Esophagus (tissue), 2 donors: ENCODE measurements at regions not wholly inside any gene's neighbourhood (a gene's known extent, or its start where the extent isn't known, plus 50 kb on each side); places are given as distances from the start of the nearest gene placed in this dataset.

ENCODE experiments used
- H3K27ac ChIP-seq, 2 donors: one replicate each; pipeline ENCODE4 v1.5.1; 2013; ENCODE audit warnings: low read depth in 2 of 2, mild to moderate bottlenecking in 2 of 2, inconsistent platforms in 1 of 2, low read length in 1 of 2, moderate library complexity in 1 of 2
- H3K27me3 ChIP-seq, 2 donors: one replicate each; pipeline ENCODE4 v1.6.1; 2013; ENCODE audit warnings: low read length in 2 of 2, control low read depth in 1 of 2, mild to moderate bottlenecking in 1 of 2; ENCODE audit not compliant: insufficient read depth in 2 of 2, control insufficient read depth in 1 of 2
- H3K36me3 ChIP-seq, 2 donors: one replicate each; pipeline ENCODE4 v1.6.1; 2013; ENCODE audit warnings: low read length in 1 of 2; ENCODE audit not compliant: control insufficient read depth in 2 of 2, insufficient read depth in 2 of 2
- H3K4me1 ChIP-seq, 2 donors: one replicate each; pipeline ENCODE4 v1.6.1; 2013; ENCODE audit warnings: low read length in 1 of 2; ENCODE audit not compliant: control insufficient read depth in 2 of 2, insufficient read depth in 2 of 2
- H3K4me3 ChIP-seq, 2 donors: one replicate each; pipeline ENCODE4 v1.5.1; 2013; ENCODE audit warnings: low read length in 2 of 2, mild to moderate bottlenecking in 2 of 2, low read depth in 1 of 2, moderate library complexity in 1 of 2
- H3K9me3 ChIP-seq, 2 donors: one replicate each; pipeline ENCODE4 v1.6.1; 2013; ENCODE audit warnings: mild to moderate bottlenecking in 2 of 2, low read depth in 1 of 2, low read length in 1 of 2, moderate library complexity in 1 of 2; ENCODE audit not compliant: control insufficient read depth in 2 of 2, insufficient read depth in 1 of 2
- WGBS, 2 donors: extraction: QIAGEN DNeasy Blood & Tissue Kit; methylation state at CpG; one replicate each; pipeline ENCODE4 v1.1.7; 2013; 5-methylcytosine and 5-hydroxymethylcytosine counted together
- donor health status: healthy with polysubstance abuse.
- donor health status: Bipolar disorder and iron deficiency.

DNA sequence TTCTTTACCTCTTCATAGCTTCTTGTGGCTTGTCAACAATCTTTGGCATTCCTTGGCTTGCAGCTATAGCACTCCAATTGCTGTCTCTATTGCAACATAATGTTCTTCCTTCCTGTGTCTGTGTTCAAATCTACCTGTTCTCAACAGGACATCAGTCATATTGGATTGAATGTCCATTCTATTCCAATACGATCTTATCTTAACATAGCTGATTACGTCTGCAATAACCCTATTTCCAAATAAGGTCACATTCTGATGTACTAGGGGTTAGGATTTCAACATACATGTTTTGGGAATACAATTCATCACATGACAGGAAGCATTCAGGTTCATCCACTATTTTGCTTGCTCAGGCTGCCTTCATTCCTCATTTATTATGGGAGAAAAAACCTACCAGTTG lies 684.4 kb upstream of the CITED2 start:
- Histone ChIP-seq H3K4me1 (no peaks in the 10 kb centered on the region), H3K27ac (no peak overlapping the region), H3K36me3 (no peaks in the 10 kb centered on the region), H3K27me3 (no peaks in the 10 kb centered on the region), H3K4me3 (no peak overlapping the region), H3K9me3 (no peaks in the 10 kb centered on the region)
- 88 to 97% methylated on average over 2 of the region's 2 CpGs for WGBS, 2 donors

GRCh38 chr6:140052736-140053729 lies 678.6 kb upstream of the CITED2 start:
- Histone ChIP-seq H3K36me3 (no peaks in the 10 kb centered on the region), H3K27me3 (no peaks in the 10 kb centered on the region), H3K4me1 (no peaks in the 10 kb centered on the region), H3K4me3 (no peak overlapping the region), H3K9me3 (no peaks in the 10 kb centered on the region), H3K27ac (no peak overlapping the region)
- WGBS, 2 donors: 76 to 80% methylated on average over 6 of the region's 6 CpGs

DNA sequence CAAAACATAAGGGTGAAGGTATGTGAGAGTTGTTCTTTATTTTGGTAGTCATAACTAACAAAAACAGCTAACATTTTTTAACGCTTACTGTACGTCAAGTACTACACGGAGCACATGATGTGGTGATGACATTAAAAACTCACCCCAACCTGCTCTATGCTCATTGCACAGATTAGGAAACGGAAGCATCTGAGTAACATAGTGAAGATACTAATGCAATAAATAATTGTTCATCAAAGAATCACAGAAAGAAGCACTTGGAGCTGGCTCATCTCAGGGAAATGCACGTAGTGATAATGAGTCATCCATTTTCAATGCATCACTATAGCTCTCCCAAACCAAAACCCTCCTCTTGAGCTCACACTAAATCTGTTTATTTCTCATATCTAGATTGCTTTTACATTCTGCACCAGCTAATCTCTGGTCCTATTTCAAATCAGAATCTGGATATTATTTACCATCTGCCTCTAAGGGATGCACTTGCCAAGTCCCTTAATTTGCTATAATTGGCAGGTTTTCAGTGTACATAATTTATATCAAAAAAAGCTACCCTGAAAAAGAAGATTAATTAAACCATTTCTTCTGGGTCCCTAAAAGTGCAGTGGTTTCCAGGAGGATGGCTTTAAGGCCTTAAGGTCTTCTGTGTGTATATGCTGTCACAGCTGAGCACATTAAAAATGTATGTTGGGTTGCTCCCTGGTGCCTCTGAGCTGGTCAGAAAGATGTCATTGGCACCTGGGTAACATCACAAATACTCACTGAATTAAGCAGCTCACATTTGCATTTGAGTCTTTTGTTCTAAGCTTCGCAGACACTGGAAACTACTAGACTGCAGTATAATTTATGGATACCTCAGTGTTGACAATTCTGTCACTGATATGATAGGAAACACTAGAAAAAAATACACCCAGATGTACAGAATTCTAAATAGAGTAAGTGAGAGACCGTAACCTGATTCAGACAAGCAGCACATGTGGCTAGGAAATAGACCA lies 677.4 kb upstream of the CITED2 start:
- Histone ChIP-seq H3K27me3 (no peaks in the 10 kb centered on the region), H3K4me1 (no peaks in the 10 kb centered on the region), H3K27ac (no peak overlapping the region), H3K36me3 (no peaks in the 10 kb centered on the region), H3K9me3 (no peaks in the 10 kb centered on the region), H3K4me3 (no peak overlapping the region)
- WGBS, 2 donors: 76 to 83% methylated on average over 7 of the region's 7 CpGs

- Histone ChIP-seq H3K4me3 (no peak overlapping the region), H3K36me3 (no peaks in the 10 kb centered on the region), H3K27ac (no peak overlapping the region), H3K27me3 (no peaks in the 10 kb centered on the region), H3K4me1 (peaks cover 0 to under 1% of the 10 kb centered on the region in 2 donors), H3K9me3 (no peaks in the 10 kb centered on the region)
- 89 to 90% methylated on average over 15 of the region's 15 CpGs for WGBS, 2 donors
Observed at GRCh38 chr6:140050101-140050995, 675.9 kb upstream of the CITED2 start.

DNA sequence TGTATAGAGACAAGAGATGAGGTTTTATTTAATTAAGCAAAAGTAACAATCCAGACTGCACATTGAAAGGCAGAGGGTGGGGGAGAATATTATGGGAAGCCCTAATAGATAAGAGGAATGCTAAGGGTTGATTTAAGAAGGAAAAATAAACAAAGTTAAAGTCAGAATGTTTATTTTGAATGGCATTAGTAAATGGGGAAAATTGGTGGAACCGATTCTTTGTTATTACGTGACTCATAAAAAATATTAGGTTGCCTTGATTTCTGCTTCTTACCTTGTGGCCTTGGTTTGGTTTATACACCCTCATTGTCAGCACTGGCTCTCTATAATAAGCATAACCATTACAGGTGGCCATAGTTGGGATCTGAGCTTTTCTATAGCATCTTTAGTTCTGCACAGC lies 674.8 kb upstream of the CITED2 start:
- WGBS, 2 donors: 73 to 81% methylated on average over 2 of the region's 2 CpGs
- Histone ChIP-seq H3K4me1 (peaks cover 0 to 2% of the 10 kb centered on the region in 2 donors), H3K4me3 (no peak overlapping the region), H3K27me3 (no peaks in the 10 kb centered on the region), H3K27ac (no peak overlapping the region), H3K9me3 (no peaks in the 10 kb centered on the region), H3K36me3 (no peaks in the 10 kb centered on the region)

DNA sequence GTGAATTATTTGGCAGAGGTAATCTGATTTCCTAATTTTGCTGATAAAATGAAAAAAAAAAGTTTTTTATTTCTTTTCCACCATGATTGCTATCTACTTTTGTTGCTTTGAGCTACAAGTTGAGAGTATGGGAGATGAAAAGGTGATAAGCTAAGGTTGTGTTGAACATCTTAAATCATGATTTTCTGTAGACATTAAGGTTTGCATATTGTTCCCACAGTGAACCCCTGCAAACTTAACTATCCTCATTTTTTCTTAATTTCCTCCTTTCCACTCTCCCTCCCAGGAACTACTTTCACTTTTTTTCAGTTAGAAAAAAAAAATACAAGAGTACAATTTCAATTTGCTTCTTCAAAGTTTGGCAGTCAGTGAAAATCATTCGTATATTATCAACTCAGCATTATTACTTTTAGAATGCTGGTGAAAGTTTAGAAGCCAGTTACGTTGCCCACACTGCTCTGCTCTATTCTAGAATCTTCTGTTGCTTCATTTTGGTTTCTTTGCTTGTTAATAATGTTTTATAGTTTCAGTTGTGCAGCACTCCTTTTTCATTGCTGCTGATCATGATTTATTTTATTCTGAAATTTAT lies 673.8 kb upstream of the CITED2 start:
- no peaks in the 10 kb centered on the region for H3K36me3 ChIP-seq
- no peak overlapping the region for H3K4me3 ChIP-seq
- H3K27me3 ChIP-seq: no peaks in the 10 kb centered on the region
- WGBS, 2 donors: 43 to 48% methylated on average over 2 of the region's 2 CpGs
- no peak overlapping the region for H3K27ac ChIP-seq
- H3K9me3 ChIP-seq: no peaks in the 10 kb centered on the region
- H3K4me1 ChIP-seq: peaks cover 0 to 2% of the 10 kb centered on the region in 2 donors

DNA sequence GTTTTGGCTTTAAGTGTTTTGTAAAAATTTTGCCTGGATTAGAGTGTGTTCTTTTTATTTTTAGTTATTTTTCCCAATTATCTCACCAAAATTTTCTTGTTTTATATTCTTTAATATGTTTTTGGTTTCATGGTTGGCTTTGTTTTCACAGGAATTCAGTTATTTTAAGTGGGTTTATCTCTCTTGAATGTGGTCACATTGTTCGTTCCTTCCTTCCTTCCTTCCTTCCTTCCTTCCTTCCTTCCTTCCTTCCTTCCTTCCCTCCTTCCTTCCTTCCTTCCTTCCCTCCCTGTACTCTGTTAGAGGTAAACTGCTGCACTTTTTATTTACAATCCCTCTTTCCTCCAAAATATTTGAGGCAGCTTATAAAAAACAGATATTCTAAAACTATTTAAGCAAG lies 672.9 kb upstream of the CITED2 start:
- no peaks in the 10 kb centered on the region for H3K27me3 ChIP-seq
- no peak overlapping the region for H3K27ac ChIP-seq
- WGBS, 2 donors: 64 to 74% methylated on average over 1 of the region's 1 CpG
- no peaks in the 10 kb centered on the region for H3K9me3 ChIP-seq
- no peak overlapping the region for H3K4me3 ChIP-seq
- peaks cover 0 to 2% of the 10 kb centered on the region in 2 donors for H3K4me1 ChIP-seq
- H3K36me3 ChIP-seq: no peaks in the 10 kb centered on the region

- Histone ChIP-seq H3K27ac (no peak overlapping the region), H3K4me3 (no peak overlapping the region)
- 91 to 97% methylated on average over 3 of the region's 3 CpGs for WGBS, 2 donors
Observed at GRCh38 chr6:140046016-140046632, 671.7 kb upstream of the CITED2 start.

More at GRCh38 chr6:140046016-140046632, 671.7 kb upstream of the CITED2 start:
- no peaks in the 10 kb centered on the region for H3K36me3 ChIP-seq
- H3K4me1 ChIP-seq: peaks cover 0 to 2% of the 10 kb centered on the region in 2 donors
- no peaks in the 10 kb centered on the region for H3K9me3 ChIP-seq
- H3K27me3 ChIP-seq: no peaks in the 10 kb centered on the region
